ENCODE measurements at regions not wholly inside any gene's neighbourhood (a gene's known extent, or its start where the extent isn't known, plus 50 kb on each side); places are given as distances from the start of the nearest gene placed in this dataset.

DNA sequence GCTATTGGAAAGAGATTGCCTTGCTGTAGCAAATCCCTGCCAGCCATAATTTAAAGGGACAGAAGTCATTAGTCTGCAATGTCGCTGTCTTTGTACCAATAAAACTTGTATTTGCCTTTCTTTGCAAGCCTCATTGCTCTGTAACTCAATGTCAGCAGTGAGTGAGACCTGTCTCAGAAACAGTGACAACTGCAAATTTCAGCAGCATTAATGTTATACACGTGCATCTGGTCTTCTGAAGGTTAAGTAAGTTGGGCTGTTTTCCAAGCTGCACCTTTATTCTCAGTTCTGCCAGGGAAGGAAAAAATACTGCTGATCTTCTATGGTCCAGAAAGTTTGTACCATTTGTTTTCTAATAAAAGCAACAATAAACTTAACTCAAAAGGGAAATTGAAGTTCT is 543.1 kb downstream of the TRIML1 start:
- TF ChIP-seq POLR2A (IDR thresholded peaks at IDR 0.05) = no peak
- TF ChIP-seq, protein P1, sequence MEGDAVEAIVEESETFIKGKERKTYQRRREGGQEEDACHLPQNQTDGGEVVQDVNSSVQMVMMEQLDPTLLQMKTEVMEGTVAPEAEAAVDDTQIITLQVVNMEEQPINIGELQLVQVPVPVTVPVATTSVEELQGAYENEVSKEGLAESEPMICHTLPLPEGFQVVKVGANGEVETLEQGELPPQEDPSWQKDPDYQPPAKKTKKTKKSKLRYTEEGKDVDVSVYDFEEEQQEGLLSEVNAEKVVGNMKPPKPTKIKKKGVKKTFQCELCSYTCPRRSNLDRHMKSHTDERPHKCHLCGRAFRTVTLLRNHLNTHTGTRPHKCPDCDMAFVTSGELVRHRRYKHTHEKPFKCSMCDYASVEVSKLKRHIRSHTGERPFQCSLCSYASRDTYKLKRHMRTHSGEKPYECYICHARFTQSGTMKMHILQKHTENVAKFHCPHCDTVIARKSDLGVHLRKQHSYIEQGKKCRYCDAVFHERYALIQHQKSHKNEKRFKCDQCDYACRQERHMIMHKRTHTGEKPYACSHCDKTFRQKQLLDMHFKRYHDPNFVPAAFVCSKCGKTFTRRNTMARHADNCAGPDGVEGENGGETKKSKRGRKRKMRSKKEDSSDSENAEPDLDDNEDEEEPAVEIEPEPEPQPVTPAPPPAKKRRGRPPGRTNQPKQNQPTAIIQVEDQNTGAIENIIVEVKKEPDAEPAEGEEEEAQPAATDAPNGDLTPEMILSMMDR (IDR thresholded peaks at IDR 0.05) = no peak
